GM19324 (cell line): ENCODE measurements at regions not wholly inside any gene's neighbourhood (a gene's known extent, or its start where the extent isn't known, plus 50 kb on each side); places are given as distances from the start of the nearest gene placed in this dataset.
"Not testable (repeated sequence)": the region's sequence is repeated elsewhere in the genome, so short reads cannot be mapped to it uniquely, and the experiment has no call there.

Source experiments
- ATAC-seq: cut with Tn5 transposase; IDR thresholded peaks from one replicate; pipeline ENCODE4 v1.9.1; 2021; ENCODE audit warnings: mild to moderate bottlenecking, moderate library complexity; ENCODE audit not compliant: unreplicated experiment, low FRiP score

DNA sequence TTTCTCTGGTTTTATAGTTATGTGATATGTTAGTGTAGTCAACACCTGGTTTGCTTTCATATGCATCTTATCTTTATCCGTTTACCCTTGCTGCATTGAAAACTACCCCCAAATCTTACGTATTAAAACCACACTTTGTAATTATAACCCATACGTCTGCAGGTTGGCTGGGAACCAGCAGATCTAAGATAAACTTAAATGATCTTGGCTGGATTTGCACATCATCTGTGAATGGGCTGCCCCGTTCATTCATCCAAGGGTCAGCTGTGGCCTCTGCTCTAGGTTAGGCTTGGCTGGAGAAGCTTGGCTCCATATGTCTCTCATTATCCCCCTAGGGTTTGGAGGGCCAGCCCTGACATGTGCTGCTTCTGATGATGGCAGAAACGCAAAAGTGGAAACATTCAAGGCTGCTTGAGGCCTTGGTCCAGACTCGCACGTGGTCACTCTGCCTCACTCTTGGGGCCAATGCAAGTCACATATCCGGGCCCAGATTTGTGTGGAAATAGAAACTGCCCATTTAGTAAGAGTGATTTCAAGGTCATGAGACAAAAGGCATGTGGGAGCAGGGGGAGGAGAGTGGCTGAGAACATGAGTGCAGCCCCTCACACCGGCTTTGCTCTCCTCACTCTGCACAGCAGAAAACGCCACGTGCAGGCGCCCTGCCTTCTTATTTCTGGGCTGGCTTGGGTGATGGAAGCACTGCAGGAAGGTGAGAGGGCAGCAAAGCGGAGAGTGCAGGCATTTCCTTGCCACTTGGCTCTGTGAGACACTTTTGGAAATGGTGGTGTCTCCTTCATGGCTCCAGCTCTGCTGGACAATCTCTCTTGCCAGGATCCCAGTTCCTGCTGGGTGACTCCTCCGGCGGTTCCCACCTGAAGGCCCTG, 553.8 kb downstream of the GLRX3 start:
- ATAC-seq, result no peak

DNA sequence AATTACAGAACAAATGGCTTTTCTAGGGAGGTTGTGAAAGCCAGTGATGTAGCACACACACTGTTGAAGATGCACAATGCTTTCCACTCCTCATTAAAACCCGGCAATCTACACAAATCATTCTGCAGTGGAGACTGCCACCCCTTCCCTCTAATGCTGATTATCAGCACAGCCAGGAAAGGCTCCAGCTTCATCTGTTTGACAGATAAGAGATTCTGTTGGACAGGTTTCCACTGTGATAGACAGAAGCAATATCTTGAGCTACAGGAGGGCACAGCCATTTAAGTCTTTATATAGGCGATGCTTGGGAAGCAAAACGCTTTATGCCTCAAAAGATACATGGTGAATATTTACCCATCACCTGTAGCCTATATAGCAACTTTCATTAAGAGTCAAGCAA, 555.6 kb downstream of the GLRX3 start:
- no peak for ATAC-seq

DNA sequence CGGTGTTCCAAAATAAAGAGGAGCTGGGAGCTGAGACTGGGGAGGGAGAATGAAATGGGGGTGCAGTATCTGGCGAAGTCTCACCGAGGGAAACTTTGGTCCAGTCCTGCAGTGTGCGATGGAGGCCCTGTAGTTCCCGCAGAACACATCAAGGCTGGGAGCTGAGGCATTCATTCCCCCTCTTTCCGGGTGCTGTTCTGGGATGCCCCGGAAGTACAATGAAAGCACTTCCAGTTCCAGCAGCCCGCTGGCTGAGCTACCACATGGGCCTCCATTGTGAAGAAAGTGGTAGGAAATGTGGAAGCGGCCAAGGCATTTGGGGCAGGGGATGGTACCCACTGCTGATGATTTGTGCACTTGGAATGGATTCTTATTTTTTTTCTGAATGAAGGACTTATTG, 560.7 kb downstream of the GLRX3 start:
- no peak for ATAC-seq

DNA sequence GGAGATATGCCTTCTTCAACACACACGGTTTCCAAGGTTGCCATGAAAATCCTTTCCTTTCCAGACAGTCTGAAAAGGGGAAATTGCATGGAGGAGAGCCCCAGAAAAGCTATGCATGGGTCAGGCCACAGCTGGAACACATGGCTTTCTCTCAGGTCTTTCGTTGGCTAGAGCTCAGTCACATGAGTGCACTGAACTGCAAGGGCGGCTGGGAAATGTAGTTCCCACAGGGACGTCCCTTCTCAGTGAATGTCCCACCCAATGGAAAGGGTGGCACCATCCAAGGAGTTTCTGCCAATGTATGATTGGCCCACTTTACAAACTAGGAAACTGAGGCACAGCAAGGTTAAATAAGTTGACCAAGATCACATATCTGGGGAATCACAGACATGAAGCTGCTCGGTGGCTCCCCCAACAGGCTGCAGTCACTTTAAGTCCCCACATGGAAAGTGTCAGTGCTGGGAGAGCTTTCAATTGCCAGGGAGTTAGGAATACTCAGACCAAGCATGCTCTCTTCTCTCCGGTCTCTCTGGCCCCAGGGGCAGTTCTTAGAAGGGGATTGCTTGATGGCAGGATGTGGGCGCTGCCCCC, 571.3 kb downstream of the GLRX3 start:
- no peak for ATAC-seq

DNA sequence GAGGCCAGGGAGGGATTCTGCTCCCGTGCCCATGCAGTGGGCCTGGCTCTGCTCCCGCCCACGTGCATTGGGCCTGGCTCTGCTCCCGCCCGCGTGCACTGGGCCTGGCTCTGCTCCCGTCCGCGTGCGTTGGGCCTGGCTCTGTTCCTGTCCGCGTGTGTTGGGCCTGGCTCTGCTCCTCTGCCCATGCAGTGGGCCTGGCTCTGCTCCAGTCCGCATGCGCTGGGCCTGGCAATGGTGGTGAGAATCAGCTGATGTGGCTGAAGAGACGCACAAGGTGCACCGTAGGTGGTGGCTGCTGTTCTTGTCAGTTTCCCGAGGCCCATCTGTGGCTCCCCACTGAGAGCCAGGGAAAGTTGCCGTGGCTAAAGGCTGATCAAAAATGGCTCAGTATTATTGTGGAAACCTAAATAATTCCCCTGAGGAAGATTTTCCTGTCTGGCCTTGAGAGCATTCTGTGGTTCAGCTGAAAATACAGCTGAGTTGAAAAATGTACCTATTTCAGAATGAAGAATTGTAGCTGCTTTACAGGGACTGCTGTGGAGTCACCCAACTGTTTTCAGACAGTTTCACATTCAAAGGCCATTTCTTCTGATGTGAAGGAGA, 572.4 kb downstream of the GLRX3 start:
- ATAC-seq, result no peak

DNA sequence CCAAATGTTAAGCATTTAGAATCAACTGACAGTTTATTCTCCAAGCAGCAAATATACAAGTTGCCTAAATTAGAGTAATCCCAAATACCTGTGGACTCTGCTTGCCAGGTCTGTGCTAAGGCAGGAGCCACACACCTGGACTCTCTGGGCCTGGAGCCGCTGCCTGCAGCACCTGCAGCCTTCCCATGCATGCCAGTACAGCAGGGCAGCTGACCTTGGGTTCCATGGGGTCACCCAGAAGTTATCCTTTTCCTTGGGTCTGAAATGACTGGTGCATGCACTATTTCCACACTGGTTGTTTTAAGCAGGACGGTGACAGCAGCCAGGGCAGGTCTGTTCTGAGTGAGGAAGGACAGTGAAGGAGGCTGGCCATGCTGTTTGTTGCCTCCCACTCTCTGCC, 573.2 kb downstream of the GLRX3 start:
- no peak for ATAC-seq

DNA sequence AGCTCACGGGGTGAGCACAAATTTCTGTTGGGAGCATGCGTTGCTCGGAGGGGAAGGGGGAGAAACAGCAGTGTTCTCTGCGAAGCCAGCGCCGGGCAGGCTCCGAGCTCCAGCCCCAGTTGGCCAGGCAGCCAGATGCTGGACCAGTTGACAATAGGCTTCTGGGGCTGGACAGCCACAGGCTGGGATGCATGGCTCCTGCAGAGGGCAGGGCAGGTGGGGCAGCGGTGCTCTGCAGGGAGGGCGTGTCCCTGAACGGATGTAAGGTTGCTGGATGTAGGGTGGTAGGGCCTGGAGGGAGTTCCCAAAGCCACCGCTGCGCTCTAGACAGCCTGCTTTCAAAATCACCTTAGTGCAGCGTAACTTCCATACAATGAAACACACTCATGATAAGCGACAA, 574.9 kb downstream of the GLRX3 start:
- no peak for ATAC-seq

DNA sequence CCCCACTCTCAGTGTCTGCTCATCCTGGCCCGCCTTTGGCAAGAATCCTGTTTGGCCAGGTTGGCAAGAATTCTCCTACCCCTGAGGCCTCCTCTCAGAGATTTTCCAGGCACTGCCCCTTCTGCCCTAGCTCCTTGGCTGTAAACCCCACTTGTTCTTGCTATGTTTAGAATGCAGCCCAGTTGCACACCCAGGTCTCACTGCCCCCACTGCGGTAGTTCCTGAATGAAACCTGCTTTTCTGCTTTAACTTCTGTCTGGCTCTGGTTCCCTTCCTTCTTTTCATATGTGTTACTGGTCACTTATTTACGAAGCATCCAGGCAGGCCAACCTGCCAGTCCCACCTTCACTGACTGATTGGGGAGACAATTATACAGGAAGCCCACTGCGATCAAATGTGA, 576.9 kb downstream of the GLRX3 start:
- ATAC-seq, result no peak

DNA sequence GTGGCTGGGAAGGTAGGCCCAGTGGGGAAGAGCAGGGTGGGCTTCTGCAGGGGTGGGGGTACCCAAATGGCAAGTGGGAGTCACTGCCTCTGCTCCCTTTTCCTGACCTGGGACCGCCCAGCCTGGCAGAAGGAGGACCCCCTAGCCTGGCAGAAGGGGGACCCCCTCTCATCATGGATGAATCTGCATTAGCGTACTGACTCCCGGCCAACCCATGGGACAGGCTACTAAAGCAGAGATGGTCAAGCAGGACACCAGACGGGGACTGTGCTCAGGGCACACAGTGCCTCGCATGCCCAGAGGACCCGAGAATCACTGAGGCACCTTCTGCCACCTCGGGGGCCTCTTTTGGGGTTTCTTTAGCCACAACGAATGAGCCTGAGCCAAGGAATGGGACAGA, 577.5 kb downstream of the GLRX3 start:
- ATAC-seq, result no peak

DNA sequence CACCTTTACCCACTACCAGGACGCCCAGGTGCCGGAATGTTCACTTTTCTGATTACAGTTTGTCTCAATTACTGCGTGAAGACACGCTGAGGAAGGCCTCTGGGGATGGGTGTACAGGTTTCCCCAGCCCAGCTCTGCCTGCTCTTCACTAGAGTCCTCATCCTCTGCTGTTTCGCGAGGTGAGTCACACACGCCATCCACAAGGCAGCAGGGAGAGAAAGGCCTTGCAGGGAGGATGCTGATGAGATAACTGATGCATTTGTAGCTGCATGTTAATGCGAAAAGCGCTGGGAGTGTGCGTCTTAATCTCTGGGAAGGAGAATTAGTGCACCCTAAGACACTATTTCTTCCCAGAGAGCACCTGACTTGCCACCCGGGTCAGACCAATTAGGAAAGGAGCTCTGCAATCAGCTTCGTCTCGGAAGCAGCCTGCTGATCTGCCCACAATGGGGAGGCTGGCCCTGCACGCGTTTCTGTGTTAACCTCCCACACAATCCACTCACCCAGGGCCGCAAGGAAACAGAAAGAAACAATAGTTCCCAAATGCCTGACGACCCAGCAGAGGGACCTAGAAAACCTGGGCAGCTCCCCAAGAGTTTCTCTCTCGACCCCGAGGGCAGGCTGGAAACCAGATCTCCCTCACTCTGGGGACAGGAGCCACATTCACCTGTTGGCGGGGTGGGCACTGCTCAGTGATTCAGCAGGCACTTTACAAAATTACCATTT, 578.7 kb downstream of the GLRX3 start:
- no peak for ATAC-seq

DNA sequence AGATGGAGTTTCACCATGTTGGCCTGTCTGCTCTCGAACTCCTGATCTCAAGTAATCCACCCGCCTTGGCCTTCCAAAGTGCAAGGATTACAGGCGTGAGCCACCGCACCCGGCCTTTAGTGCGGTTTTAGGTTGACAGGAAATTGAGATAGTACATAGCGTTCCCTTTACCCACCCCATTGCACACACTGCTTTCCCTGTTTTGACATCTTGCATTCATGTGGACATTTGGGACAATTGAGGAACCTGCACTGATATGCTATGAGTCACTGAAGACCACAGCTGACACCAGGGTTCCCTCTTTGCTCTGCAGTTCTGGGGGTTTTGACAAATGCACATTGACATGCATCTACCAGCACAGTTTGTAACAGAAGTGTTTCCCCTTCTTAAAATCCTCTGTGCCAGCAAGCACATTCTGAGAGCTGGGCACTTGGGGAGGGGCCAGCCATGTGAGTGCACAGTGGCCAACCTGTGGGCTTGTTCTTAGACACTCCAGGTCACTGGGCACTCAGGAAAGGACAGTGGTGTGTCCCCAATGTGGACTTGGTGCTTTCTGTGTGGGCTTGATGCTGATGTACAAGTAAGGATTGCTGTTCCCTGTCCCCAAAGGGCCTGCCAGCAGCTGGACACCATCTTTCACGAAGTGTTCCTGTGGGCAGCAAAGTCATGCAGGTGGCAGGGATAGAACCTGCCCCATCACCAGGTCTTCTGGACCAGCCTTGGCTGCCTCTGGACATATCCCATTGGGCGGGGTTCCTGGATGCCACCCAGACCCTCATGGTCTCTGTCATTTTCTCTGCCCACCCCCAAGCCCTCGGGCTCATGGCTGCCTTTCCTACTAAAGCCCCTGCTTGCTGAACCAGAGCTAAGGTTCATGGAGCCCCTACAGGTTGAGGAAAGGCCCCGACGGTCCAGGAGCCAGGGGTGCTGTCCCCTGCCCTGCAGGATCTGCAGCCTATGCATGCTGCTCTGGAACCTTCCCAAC, 579.8 kb downstream of the GLRX3 start:
- no peak for ATAC-seq

DNA sequence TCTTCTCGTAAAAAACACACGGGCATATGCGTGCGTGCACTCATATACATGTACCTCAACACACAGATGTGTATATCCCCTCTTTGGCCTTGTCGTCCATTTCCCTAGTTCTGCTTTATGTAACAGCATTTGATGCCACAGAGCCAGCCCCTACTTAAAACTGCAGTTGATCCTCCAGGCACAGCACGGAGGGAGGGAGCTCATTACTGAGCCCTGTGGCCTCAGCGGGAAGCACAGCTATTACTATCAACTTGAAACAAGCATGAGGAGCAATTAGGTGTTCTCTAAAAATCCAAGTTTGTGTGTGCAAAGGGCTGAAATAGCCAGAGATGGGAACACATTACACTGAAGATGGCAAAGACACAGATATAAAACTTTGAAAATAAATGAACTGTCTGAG, 580.9 kb downstream of the GLRX3 start:
- no peak for ATAC-seq

DNA sequence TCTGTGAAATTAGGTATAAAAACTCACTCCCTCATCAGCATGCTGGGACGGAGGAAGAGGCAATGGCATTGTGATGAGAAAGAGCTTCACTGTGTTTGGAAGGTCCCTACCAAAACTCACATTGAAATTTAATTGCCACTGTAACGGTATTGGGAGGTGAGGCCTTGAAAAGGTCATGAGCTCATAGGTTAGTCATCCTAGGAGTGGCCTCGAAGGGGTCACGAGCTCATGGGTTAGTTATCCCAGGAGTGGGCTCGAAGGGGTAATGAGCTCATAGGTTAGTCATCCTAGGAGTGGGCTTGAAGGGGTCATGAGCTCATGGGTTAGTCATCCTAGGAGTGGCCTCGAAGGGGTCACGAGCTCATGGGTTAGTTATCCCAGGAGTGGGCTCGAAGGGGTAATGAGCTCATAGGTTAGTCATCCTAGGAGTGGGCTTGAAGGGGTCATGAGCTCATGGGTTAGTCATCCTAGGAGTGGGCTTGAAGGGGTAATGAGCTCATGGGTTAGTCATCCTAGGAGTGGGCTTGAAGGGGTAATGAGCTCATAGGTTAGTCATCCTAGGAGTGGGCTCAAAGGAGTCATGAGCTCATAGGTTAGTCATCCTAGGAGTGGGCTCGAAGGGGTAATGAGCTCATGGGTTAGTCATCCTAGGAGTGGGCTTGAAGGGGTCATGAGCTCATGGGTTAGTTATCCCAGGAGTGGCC, 582.7 kb downstream of the GLRX3 start:
- ATAC-seq, result not testable (repeated sequence)

DNA sequence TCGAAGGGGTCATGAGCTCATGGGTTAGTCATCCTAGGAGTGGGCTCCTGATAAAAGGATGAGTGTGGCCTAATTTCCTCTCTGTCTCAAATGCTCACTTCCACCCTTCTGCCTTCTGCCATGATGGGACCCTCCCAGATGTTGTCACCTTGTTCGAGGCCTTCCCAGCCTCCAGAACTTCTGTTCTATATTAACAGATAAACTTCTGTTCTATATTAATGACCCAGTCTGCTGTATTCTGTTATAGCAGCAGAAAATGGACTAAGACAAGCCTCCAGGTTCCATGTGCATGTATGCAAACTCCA, 583.2 kb downstream of the GLRX3 start:
- no peak for ATAC-seq

DNA sequence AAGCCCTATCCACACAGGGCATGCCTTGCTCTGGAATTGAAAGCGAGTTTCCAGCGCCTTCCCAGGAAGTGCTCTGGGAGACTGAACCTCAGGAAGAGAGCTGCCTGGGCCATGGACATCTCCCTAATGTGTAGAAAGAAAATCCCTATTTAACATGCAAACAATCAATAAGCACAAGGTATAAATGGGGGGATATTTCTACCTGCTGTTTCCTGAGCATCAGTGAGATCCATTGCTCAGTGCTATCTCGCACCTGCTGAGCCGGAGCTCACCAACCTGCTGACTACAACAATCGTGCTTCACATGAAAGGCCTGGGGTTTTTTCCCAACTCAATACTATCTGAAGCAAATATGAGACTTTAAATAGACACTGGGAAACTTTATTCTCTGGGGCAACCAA, 584.0 kb downstream of the GLRX3 start:
- no peak for ATAC-seq

DNA sequence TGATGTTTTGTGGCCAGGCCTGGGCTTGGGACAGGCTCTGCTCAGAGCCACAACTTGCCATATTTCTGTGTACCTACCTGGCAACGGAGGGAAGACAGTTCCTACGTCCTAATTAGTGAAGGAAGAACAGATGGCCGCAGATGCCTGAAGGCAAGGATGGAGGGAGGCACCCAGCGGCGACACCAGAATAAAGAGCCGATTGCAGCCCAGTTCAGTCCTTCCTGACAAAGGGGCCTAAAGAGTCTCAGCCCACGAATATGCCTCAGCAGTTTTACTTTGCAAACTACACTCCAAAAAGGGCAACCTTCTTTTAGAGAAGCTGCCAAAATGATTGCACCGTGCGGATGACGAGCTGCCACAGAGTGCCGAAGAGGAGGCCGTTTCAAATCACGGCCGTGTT, 585.8 kb downstream of the GLRX3 start:
- no peak for ATAC-seq

DNA sequence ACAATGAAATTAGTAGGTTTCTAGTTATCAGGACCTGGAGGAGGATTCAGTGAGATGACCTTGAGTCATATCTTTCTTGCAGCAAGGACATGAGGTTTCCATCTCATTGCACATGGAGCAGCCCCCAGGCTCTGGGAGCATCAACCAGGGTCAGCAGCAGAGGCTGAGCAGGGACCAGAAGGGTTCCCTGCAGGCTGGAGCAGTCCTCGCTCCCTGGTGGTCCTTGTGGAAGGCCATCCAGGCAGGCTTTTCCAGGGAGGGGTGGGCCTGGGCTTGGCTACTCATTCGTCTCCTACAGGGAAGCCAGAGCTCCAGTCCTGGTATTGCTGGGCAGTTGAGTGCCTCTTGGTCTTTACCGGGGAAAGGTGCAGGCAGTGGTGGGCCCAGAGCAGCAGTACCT, 587.5 kb downstream of the GLRX3 start:
- ATAC-seq, result no peak

DNA sequence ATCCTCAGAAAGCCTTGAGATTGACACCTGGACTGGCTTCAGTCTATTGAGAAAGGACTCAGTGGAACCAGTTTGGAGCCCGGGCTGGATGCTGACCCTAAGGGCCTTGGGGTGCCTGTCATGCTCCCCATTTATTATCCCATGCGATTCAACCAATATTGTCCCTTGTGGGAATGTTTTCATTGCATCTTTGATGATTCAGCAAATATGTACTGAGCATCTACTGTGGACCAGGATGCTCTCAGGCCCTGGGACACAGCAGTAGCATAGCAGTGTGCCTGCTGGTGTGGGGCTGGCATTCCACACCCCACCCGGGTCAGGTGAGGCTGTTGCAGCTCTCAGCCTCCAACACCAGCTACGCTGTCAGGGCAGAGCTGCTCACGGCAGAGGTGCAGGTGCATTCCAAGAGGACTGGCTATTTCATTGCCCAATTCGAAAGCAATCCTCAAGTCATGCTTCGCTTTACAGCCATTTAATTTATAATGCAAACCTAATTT, 586.0 kb downstream of the TCERG1L start:
- ATAC-seq, result no peak

DNA sequence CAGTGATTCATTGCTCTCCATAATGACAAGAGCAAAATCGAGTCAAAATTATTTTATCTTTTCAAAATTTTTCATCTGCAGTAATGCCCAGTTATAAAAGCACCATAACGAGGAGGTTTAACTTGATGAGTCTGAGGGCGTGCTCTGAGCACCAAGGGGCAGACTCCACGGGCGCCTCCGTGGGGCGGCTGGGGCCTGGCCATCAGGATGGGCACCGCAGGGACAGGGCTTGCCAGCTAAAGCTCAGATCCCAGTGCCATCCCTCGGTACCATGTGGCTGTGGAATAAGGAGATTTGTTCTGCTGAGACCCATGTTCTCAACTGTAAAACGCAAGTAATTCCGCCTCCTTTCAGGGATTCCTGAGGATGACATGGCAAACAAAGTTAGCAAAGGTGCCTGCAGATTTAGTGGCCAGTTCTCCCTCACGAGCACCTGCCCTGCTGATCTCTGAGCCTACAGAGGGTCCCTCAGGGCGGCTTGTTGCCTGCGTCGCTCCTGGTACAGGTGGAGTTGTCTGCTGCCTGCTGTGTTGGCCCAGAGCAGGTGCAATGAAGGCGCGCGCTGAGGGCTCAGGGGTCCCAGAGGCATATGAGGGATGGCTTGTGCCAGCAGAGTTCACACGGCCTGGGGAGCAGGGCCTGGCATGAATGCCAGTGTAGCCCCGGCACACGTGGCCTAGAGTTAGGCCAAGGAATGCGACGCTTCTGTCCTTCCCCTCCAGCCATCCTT, 584.4 kb downstream of the TCERG1L start:
- ATAC-seq, result no peak
